Type B pancreatic cell (in vitro differentiated cells): ENCODE measurements at regions not wholly inside any gene's neighbourhood (a gene's known extent, or its start where the extent isn't known, plus 50 kb on each side); places are given as distances from the start of the nearest gene placed in this dataset.

ENCODE experiments used
- DNase-seq: peaks from one replicate; pipeline ENCODE4 v3.0.0; 2021; ENCODE audit warnings: mixed read lengths; ENCODE audit not compliant: unreplicated experiment; ENCODE audit errors: extremely low spot score
- H3K27ac Mint-ChIP-seq: 2 replicates; pipeline ENCODE4 v1.8.0; 2021; ENCODE audit warnings: mild to moderate bottlenecking, mixed read lengths
- H3K27me3 Mint-ChIP-seq: 2 replicates; pipeline ENCODE4 v1.8.0; 2021; ENCODE audit warnings: mixed read lengths
- H3K36me3 Mint-ChIP-seq: 2 replicates; pipeline ENCODE4 v1.8.0; 2021; ENCODE audit warnings: mixed read lengths
- H3K4me1 Mint-ChIP-seq: one replicate; pipeline ENCODE4 v1.8.0; 2021; ENCODE audit warnings: mixed read lengths; ENCODE audit not compliant: unreplicated experiment
- H3K4me3 Mint-ChIP-seq: 2 replicates; pipeline ENCODE4 v1.8.0; 2021; ENCODE audit warnings: mild to moderate bottlenecking, mixed read lengths
- H3K9me3 Mint-ChIP-seq: 2 replicates; pipeline ENCODE4 v1.8.0; 2021; ENCODE audit warnings: mixed read lengths
- TF ChIP-seq, protein P1 (sequence below): fragments of 200-600 bp; sonication (generic); conservative IDR thresholded peaks from 2 replicates; pipeline ENCODE4 v1.5.0; 2021; ENCODE audit warnings: antibody characterized with exemption, mild to moderate bottlenecking

- Mint-ChIP-seq H3K27ac (no peak overlapping the region), H3K36me3 (no peaks in the 10 kb centered on the region), H3K4me3 (no peak overlapping the region), H3K4me1 (peaks cover 29% of the 10 kb centered on the region), H3K9me3 (peaks cover 16% of the 10 kb centered on the region), H3K27me3 (peaks cover 4% of the 10 kb centered on the region)
- TF ChIP-seq, protein P1, sequence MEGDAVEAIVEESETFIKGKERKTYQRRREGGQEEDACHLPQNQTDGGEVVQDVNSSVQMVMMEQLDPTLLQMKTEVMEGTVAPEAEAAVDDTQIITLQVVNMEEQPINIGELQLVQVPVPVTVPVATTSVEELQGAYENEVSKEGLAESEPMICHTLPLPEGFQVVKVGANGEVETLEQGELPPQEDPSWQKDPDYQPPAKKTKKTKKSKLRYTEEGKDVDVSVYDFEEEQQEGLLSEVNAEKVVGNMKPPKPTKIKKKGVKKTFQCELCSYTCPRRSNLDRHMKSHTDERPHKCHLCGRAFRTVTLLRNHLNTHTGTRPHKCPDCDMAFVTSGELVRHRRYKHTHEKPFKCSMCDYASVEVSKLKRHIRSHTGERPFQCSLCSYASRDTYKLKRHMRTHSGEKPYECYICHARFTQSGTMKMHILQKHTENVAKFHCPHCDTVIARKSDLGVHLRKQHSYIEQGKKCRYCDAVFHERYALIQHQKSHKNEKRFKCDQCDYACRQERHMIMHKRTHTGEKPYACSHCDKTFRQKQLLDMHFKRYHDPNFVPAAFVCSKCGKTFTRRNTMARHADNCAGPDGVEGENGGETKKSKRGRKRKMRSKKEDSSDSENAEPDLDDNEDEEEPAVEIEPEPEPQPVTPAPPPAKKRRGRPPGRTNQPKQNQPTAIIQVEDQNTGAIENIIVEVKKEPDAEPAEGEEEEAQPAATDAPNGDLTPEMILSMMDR: no peak
- no peak for DNase-seq
Observed at GRCh38 chr11:130787973-130788570, 128.2 kb downstream of the SNX19 start.

- no peak for DNase-seq
- Mint-ChIP-seq H3K9me3 (peaks cover 16% of the 10 kb centered on the region), H3K4me3 (no peak overlapping the region), H3K27me3 (peaks cover 4% of the 10 kb centered on the region), H3K4me1 (peaks cover 27% of the 10 kb centered on the region), H3K36me3 (no peaks in the 10 kb centered on the region), H3K27ac (no peak overlapping the region)
- TF ChIP-seq, protein P1: no peak
Observed at GRCh38 chr11:130789056-130789640, 127.1 kb downstream of the SNX19 start.

- peaks cover 16% of the 10 kb centered on the region for H3K4me1 Mint-ChIP-seq
- H3K9me3 Mint-ChIP-seq: peaks cover 8% of the 10 kb centered on the region
- no peak overlapping the region for H3K27ac Mint-ChIP-seq
- H3K4me3 Mint-ChIP-seq: no peak overlapping the region
- no peak for DNase-seq
- H3K27me3 Mint-ChIP-seq: peaks cover 4% of the 10 kb centered on the region
- no peaks in the 10 kb centered on the region for H3K36me3 Mint-ChIP-seq
- TF ChIP-seq, protein P1: no peak
Observed at GRCh38 chr11:130790689-130791088, 125.6 kb downstream of the SNX19 start.

DNA sequence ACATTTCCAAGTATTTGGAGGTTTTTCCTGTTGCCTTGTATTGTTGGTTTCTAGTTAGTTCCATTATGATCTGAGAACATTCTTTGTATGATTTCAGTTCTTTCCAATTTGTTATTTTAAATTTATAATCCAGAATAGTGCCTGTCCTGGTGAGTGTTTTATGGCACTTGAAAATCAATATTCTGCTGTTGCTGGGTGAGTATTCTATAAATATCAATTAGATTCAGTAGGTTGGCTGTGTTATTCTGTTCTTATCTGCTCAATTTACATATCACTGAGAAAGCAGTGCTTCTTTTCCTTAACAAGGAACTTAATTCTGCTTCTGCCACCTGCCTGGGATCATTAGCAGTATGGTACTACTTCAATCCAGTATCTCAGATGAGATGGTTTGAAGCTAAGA lies 123.5 kb downstream of the SNX19 start:
- Mint-ChIP-seq H3K27me3 (peaks cover 5% of the 10 kb centered on the region), H3K4me1 (peaks cover 4% of the 10 kb centered on the region), H3K27ac (no peak overlapping the region), H3K9me3 (peaks cover 12% of the 10 kb centered on the region), H3K36me3 (no peaks in the 10 kb centered on the region), H3K4me3 (no peak overlapping the region)
- no peak for DNase-seq
- TF ChIP-seq, protein P1: no peak

- H3K27me3 Mint-ChIP-seq: peaks cover 2% of the 10 kb centered on the region
- TF ChIP-seq, protein P1: no peak
- no peak for DNase-seq
- no peaks in the 10 kb centered on the region for H3K4me1 Mint-ChIP-seq
- H3K36me3 Mint-ChIP-seq: no peaks in the 10 kb centered on the region
- H3K9me3 Mint-ChIP-seq: peaks cover 11% of the 10 kb centered on the region
- no peak overlapping the region for H3K27ac Mint-ChIP-seq
- no peak overlapping the region for H3K4me3 Mint-ChIP-seq
Observed at GRCh38 chr11:130796828-130797227, 119.5 kb downstream of the SNX19 start.
